ENCODE measurements at regions not wholly inside any gene's neighbourhood (a gene's known extent, or its start where the extent isn't known, plus 50 kb on each side); places are given as distances from the start of the nearest gene placed in this dataset.

- DNase-seq (ENCODE audit: low read depth), result peak; percentile 14
- no peak for TF ChIP-seq CTCF (IDR thresholded peaks at IDR 0.05; ENCODE audit: control insufficient read depth, extremely low read depth, insufficient read depth)
- no peak overlapping the region for H3K4me3 ChIP-seq (ENCODE audit: low read depth, low read length)
Observed at GRCh38 chr9:18207735-18208134, 266.2 kb upstream of the ADAMTSL1 start.

- DNase-seq (ENCODE audit: low read depth), result peak; percentile 86
Observed at GRCh38 chr9:18208166-18209059, 265.5 kb upstream of the ADAMTSL1 start.

GRCh38 chr9:18215626-18216025 lies 258.3 kb upstream of the ADAMTSL1 start:
- no peak for TF ChIP-seq CTCF (IDR thresholded peaks at IDR 0.05; ENCODE audit: control insufficient read depth, extremely low read depth, insufficient read depth)
- no peak overlapping the region for H3K4me3 ChIP-seq (ENCODE audit: low read depth, low read length)
- DNase-seq (ENCODE audit: low read depth), result no peak

More at GRCh38 chr9:18208166-18209059, 265.5 kb upstream of the ADAMTSL1 start:
- H3K4me3 ChIP-seq (ENCODE audit: low read depth, low read length), result no peak overlapping the region
- TF ChIP-seq CTCF (IDR thresholded peaks at IDR 0.05; ENCODE audit: control insufficient read depth, extremely low read depth, insufficient read depth), result peak; percentile 81

- no peak overlapping the region for H3K4me3 ChIP-seq (ENCODE audit: low read depth, low read length)
- TF ChIP-seq CTCF (IDR thresholded peaks at IDR 0.05; ENCODE audit: control insufficient read depth, extremely low read depth, insufficient read depth), result no peak
- no peak for DNase-seq (ENCODE audit: low read depth)
Observed at GRCh38 chr9:18216376-18216775, 257.6 kb upstream of the ADAMTSL1 start.

- DNase-seq (ENCODE audit: low read depth), result no peak
- H3K4me3 ChIP-seq (ENCODE audit: low read depth, low read length), result no peak overlapping the region
- no peak for TF ChIP-seq CTCF (IDR thresholded peaks at IDR 0.05; ENCODE audit: control insufficient read depth, extremely low read depth, insufficient read depth)
Observed at GRCh38 chr9:18228101-18228500, 245.9 kb upstream of the ADAMTSL1 start.

- no peak overlapping the region for H3K4me3 ChIP-seq (ENCODE audit: low read depth, low read length)
- no peak for TF ChIP-seq CTCF (IDR thresholded peaks at IDR 0.05; ENCODE audit: control insufficient read depth, extremely low read depth, insufficient read depth)
- DNase-seq (ENCODE audit: low read depth), result no peak
Observed at GRCh38 chr9:18229992-18230676, 243.8 kb upstream of the ADAMTSL1 start.

Measured in LNCaP clone FGC (cell line).